Lower leg skin (tissue), 4 donors: ENCODE measurements at regions not wholly inside any gene's neighbourhood (a gene's known extent, or its start where the extent isn't known, plus 50 kb on each side); places are given as distances from the start of the nearest gene placed in this dataset.

Experiments used
- DNase-seq, 2 donors: peaks; one replicate each; pipeline ENCODE4 v3.0.0-alpha.2; 2019; ENCODE audit warnings: low spot score in 2 of 2
- H3K4me3 ChIP-seq: fragments of 200-600 bp; sonication (generic); 2 replicates; pipeline ENCODE4 v1.5.1; 2017; ENCODE audit warnings: mild to moderate bottlenecking, low read depth; ENCODE audit not compliant: poor library complexity, severe bottlenecking
- POLR2A ChIP-seq, 2 donors: fragments of 450-650 bp; IDR thresholded peaks; one replicate each; pipeline ENCODE4 v1.6.1; 2016 to 2017; ENCODE audit warnings: antibody characterized with exemption in 2 of 2, mild to moderate bottlenecking in 1 of 2, moderate library complexity in 1 of 2
- WGBS, 2 donors: methylation state at CpG; one replicate each; pipeline ENCODE4 v1.1.5; 2018; 5-methylcytosine and 5-hydroxymethylcytosine counted together
- intact Hi-C: fragments of 100-400 bp; cut with DNase I; formaldehyde crosslinking; loops from one replicate; pipeline ENCODE4 v1.15.0; 2023; ENCODE audit warnings: low total_unique reads
- TF ChIP-seq, protein P1 (sequence below), 3 donors: fragments of 450-650 bp; IDR thresholded peaks; one replicate each; pipeline ENCODE4 v1.5.1; 2016; ENCODE audit warnings: antibody characterized with exemption in 3 of 3, mild to moderate bottlenecking in 3 of 3, moderate library complexity in 2 of 3

DNA sequence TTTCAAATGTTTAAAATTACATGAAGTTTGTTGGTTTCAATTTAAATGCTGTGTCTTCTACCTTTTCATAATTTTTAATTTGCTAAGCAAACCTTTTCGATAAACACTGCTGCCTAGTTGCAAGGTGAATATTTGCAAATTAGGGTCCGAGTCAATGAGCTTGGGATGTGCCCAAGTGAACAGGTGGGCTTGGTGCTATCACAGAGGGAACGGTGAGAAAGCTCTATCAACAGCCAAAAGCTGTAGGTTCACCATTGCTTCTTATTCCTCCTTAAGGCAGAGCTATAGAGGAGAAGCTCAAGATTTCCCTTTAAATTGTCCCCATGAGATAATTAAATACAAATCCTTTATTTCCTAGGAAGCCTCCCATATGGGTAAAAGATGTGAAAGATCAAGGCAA, 245.3 kb upstream of the CELF2 start:
- intact Hi-C loops, result no loop called here
- DNase-seq, result no peak
- 78 to 83% methylated on average over 3 of the region's 3 CpGs for WGBS, 2 donors
- no peak for TF ChIP-seq POLR2A (IDR thresholded peaks at IDR 0.05)
- TF ChIP-seq, protein P1, sequence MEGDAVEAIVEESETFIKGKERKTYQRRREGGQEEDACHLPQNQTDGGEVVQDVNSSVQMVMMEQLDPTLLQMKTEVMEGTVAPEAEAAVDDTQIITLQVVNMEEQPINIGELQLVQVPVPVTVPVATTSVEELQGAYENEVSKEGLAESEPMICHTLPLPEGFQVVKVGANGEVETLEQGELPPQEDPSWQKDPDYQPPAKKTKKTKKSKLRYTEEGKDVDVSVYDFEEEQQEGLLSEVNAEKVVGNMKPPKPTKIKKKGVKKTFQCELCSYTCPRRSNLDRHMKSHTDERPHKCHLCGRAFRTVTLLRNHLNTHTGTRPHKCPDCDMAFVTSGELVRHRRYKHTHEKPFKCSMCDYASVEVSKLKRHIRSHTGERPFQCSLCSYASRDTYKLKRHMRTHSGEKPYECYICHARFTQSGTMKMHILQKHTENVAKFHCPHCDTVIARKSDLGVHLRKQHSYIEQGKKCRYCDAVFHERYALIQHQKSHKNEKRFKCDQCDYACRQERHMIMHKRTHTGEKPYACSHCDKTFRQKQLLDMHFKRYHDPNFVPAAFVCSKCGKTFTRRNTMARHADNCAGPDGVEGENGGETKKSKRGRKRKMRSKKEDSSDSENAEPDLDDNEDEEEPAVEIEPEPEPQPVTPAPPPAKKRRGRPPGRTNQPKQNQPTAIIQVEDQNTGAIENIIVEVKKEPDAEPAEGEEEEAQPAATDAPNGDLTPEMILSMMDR (IDR thresholded peaks at IDR 0.05), result no peak
- H3K4me3 ChIP-seq, result no peak overlapping the region

DNA sequence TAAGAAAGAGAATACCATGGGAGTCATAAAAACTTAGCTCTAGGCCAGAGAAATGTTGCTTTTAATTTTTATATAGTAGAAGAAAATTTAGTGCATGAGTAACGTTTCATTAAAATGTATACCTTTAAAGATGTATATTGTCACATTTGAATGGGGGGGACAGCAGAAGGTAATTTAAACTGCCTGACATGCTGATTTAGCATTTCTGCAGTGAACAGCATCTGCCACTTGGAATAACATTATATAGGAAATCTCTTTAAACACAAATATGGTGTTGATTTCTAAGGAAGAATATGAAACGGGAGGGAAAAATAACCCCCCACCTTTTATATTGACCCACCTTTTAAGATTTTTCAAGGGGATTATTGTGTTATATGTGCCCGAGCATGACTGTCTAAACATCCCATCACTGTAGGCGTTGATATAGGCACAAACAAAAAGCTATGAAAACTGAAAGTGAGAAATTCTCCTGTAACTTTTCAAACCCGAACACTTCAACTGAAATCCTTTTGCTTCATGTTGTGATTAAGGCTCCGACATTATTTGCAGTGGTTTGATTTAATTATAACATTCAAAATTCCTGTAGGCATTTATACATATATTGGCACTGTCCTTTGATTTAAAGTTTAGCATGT, 244.7 kb upstream of the CELF2 start:
- 55 to 64% methylated on average over 6 of the region's 6 CpGs for WGBS, 2 donors

DNA sequence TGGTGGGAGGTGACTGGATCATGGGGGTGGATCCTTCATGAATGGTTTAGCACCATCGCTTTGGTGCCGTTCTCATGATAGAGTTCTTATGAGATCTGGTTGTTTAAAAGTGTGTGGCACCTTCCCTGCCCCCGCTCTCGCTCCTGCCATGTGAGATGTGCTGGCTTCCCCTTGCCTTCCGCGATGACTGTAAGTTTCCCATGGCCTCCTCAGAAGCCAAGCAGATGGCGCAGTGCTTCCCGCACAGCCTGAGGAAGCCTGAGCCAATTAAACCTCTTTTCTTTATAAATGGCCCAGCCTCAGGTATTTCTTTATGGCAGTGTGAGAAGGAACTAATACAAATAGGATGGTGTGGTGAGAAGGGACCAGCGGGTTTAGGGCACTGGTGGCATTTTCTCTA, 243.3 kb upstream of the CELF2 start:
- WGBS, 2 donors, result 90 to 96% methylated on average over 9 of the region's 9 CpGs
- TF ChIP-seq POLR2A (IDR thresholded peaks at IDR 0.05), result no peak
- TF ChIP-seq, protein P1 (IDR thresholded peaks at IDR 0.05), result no peak

More for the DNA sequence above, 244.7 kb upstream of the CELF2 start:
- no peak for DNase-seq
- TF ChIP-seq, protein P1 (IDR thresholded peaks at IDR 0.05), result no peak
- no peak for TF ChIP-seq POLR2A (IDR thresholded peaks at IDR 0.05)
- H3K4me3 ChIP-seq, result no peak overlapping the region
- intact Hi-C loops, result no loop called here

DNA sequence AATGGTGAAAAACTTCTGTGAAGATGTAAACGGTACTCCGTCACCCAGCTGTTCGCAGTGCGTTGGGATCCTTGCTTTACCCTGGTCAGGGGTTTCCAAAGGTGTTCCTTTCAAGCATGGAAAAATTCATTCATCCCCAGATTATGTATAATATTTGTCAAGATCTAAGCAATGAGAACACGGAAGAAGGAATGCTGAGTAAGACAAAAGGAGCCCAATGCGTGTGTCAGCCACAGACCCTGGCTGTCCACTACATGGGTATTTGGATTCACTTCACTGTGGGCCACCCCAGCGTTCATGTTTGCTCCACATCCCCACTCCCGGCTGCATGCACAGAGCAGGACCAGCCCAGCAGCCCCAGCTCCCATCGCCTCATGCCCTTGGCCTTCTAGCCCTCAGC, 241.3 kb upstream of the CELF2 start:
- TF ChIP-seq POLR2A (IDR thresholded peaks at IDR 0.05), result no peak
- TF ChIP-seq, protein P1 (IDR thresholded peaks at IDR 0.05), result no peak
- intact Hi-C loops, result no loop called here
- no peak for DNase-seq
- H3K4me3 ChIP-seq, result no peak overlapping the region
- 96 to 97% methylated on average over 9 of the region's 9 CpGs for WGBS, 2 donors

More for the DNA sequence above, 243.3 kb upstream of the CELF2 start:
- DNase-seq, result no peak
- intact Hi-C loops, result no loop called here
- H3K4me3 ChIP-seq, result no peak overlapping the region

DNA sequence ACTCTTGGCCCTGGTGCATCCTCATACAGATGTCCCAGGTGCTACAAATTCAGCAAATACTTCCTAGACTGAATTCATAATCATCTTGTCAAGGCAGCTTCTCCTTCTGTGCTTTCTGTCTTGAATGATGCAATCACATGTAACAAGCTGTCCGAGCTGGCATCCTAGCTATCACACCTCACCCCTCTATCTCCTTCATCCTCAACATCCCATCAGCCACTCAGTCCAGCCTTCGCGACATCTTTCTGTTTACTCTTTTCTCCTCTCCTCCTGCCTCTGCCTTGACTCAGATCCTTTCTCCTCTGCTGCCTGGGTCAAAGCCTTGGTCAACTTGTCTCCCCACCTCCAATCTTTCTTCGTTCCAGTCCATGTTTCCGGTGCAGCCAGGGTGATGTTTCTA, 240.4 kb upstream of the CELF2 start:
- intact Hi-C loops, result no loop called here
- H3K4me3 ChIP-seq, result no peak overlapping the region
- no peak for DNase-seq
- no peak for TF ChIP-seq POLR2A (IDR thresholded peaks at IDR 0.05)
- TF ChIP-seq, protein P1 (IDR thresholded peaks at IDR 0.05), result no peak
- WGBS, 2 donors, result 93 to 96% methylated on average over 5 of the region's 5 CpGs

DNA sequence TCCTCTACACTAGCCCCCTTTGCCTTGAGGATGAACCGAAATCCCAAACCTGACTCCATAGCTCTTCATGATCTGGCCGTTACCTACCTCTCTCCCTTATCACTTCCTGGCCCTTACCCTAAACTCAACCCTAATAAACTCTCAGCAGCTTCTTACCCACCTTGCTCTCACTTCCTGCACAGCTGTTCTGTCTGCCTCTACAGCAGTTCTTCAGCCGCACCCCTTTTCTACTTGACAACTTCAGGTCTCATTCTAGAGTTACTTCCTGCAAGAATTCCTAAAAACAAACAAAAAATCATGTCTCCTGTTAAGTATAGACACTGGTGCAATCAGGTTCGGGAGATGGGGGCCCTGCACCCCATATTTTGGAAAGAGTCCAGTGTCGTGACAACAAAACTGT, 239.9 kb upstream of the CELF2 start:
- TF ChIP-seq, protein P1 (IDR thresholded peaks at IDR 0.05), result no peak
- no peak for TF ChIP-seq POLR2A (IDR thresholded peaks at IDR 0.05)
- H3K4me3 ChIP-seq, result no peak overlapping the region
- 72 to 78% methylated on average over 5 of the region's 5 CpGs for WGBS, 2 donors
- no peak for DNase-seq
- intact Hi-C loops, result no loop called here
